ENCODE measurements at regions not wholly inside any gene's neighbourhood (a gene's known extent, or its start where the extent isn't known, plus 50 kb on each side); places are given as distances from the start of the nearest gene placed in this dataset.

DNA sequence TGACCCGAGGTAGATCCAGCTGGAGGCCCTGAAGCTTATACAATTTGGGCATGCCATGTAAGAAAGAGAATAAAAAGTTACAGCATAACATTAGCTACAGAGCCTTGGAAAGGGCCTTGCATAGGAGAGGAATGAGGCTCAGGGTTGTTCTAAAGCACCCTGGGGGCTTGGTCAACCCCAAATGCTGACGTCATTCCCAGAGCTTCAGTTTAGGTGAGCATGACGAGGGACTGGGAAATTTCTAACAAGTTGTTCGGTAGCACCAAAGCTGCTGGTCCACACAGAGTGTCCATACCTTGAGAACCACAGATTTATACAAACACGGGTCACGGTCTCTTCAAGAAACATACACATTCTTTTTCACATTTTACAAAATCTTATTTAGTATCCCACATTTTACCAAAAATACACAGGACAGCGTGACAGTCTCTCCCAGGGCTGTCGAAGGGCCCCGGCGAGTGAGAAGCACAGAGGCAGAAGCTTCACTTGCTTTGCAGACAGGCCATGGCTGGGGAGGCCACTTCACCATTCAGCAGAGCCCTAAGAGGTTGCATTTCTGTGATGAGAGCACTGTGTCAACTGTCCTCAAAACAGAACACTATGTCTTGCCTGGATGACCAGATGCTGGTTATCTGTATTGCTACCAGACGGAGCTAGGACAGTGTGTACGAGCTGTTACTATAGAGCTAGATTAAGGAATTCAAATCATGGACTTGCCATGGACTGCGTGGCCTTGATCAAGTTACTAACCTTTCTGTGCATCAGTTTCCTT lies 68.2 kb upstream of the ARRDC4 start:
- DNase-seq (ENCODE audit: low spot score) = no peak

DNA sequence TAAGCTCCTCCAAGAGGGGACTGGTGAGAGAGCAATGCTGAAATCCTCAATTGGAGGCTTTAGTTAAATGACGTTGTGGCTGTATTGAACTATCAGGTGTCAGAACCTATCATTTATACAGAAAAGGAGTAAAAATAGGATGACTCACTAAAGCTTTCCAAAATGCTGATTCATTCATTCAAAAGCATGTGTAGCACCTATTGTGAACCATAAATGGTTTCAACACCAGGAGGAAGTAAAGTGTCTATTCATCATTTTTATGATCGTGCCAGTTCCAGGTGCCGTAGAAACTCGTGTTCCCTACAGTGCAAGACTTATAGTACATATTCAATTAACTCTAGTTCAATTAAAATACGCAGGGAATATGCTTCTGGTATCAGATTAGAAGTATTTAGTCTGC lies 66.5 kb upstream of the ARRDC4 start:
- DNase-seq (ENCODE audit: low spot score) = no peak

DNA sequence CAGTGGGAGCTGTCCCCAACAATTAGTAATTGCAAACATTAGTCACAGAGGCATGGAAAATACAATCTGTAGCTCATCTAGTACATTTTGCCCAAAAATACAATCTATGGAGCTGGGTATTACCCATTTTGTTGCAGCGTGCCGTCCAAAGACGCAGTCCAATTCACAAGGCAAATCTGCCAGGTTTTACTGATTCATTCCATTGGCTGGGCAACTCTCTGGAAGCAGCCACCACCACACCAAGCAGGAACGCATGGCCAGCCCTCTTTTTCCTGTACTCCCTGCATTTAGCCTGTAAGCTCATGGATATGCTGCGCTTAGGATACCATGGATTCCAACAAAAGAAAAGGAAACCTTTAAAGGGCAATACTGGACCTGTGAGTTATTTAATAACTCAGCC lies 60.5 kb upstream of the ARRDC4 start:
- DNase-seq (ENCODE audit: low spot score) = no peak

DNA sequence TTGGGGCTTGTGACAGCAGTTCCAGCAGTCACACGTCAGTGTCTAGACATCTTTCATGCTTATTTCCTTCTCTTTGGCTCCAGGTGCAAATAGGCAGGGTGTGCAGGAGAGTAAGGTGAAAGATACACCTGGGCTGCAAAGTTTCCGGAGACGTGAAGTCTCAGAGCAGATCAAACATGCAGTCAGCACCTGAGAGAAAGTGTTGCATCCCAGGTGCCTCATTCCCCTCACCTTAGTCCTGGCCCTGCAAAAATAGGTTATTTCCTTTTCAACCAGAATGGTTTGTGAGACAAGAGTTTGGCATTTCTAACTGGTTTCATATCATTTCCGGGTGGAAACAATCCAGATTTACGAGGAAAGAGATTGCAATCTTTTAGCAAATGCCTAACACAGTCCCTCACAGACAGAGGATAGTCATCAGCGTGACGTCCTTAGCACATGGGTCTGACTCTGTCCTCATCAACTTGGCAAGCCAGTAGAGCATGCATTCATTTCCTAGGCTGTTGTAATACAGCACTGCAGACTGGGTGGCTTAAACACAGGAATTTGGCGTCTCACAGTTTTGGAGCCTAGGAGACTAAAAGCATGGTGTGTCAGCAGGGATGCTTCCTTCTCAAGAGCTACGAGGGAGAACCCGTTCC lies 58.2 kb upstream of the ARRDC4 start:
- no peak for DNase-seq (ENCODE audit: low spot score)

DNA sequence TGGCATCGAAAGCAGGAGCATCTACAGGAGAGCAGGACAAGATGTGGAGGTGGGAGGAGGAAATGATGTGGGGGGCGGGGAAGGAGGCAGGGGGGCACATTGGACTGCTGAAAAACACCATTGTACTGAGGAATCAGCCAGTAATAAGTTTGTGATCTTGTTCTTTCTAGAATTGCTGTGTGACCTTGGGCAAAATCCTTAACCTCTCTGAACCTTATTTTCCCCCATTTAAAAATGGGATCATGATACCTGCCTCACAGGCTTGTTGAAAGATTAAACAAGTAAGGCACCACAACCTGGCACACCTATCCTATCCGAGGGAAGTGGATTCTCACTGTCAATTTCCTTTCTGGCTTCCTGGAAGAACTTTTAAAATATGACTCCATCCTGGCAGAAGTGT lies 56.9 kb upstream of the ARRDC4 start:
- no peak for DNase-seq (ENCODE audit: low spot score)

DNA sequence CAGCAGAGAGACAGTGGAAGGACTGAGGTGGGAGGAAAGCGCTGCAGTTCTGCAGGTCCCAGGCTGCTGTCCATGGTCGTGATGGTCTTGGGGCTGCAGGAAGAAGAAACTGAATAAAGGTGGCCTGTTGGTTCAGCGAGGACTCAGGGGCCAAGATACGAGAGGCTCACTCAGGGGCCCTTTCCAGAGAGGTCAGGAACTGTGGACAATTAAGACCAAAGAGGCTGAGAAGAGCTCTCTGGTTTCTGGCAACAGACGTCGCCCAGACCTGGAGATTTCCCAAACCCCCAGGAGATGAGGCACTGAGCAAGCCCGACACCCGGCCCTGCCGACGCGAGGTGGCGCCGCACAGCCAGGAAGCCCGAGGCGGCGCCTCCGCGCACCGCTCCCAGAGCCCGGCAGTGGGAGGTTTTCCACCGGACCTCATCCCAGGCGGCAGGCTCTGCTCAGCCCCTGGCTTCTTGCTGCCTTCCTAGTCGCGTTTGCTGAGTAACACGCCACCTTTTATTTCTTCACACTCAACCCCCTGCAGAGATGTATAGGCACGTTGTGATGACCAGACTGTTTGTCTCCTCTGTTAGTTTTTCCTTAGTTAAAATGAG lies 56.4 kb upstream of the ARRDC4 start:
- DNase-seq (ENCODE audit: low spot score) = peak; percentile 87

DNA sequence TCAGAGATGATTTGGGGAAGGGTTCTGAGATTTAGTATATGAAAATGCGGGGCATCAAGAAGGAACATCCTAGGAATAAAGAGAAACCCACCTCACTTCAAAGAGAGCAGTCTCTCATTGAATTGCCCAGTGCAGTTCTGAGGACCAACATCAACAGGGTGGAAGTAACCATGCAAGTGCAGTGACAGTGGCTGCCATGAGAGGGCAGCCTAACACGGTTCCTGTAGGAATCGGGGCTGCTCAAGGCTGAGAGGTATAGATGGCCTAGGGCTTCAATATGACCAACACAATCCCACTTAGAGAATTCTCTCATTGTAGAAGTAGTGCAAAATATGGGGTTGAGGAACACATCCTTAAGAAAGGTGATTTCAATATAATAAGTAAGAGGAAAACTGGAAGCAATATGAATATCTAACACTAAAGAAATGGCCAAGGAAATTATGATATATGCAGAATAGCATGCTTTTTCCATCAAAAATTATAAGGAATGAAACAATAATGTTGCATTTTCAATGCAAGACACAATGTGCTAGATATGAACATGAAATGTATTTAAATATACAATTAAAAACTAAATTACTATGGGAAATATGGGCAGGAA lies 51.1 kb upstream of the ARRDC4 start:
- DNase-seq (ENCODE audit: low spot score) = peak; percentile 69
